GM18868 (cell line): ENCODE measurements at regions not wholly inside any gene's neighbourhood (a gene's known extent, or its start where the extent isn't known, plus 50 kb on each side); places are given as distances from the start of the nearest gene placed in this dataset.

Experiments
- ATAC-seq: cut with Tn5 transposase; IDR thresholded peaks from one replicate; pipeline ENCODE4 v1.9.1; 2021; ENCODE audit warnings: mild to moderate bottlenecking, moderate library complexity; ENCODE audit not compliant: unreplicated experiment

- peak; percentile 99 for ATAC-seq
These were observed 73.9 kb upstream of the SLC10A2 start for GRCh38 chr13:103140001-103140671.

DNA sequence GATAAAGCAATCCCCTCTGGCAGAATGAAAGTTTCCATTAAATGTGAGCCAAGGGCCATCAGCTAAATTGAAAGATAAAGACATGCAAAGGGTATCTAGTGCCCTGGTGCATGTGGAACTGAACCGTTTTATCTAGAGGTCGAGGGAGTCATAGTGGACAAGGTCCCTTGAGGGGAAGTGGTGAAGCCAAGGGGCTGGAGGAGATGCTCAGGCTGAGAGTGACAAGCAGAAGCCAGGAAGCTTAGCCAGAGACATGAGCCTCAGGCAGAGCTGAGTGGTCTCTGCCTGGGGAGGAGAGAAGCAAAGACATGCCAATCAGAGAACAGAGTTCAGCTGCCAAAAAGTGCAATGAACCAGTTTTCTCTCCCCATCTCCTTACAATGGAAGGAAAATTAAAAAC lies 68.1 kb upstream of the SLC10A2 start:
- no peak for ATAC-seq

DNA sequence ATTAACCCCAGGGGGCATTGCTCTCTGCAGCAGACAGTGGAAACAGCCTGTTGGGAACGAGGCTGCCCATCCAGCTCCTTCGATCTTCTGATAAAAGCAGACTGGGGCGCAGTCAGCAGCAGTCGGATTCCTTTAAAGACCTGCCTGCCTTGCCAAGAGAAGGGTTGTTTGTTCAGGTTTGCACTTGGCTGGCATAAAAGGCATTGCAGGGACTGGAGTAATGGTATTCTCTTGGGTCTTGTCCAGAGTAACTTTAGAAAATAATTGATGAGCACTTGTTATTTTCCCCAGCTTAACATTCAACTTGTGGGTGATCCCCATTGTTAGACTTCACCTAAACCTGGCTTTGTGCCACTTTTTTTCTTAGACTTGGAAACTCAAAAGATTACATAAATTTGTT lies 67.3 kb upstream of the SLC10A2 start:
- ATAC-seq: no peak

DNA sequence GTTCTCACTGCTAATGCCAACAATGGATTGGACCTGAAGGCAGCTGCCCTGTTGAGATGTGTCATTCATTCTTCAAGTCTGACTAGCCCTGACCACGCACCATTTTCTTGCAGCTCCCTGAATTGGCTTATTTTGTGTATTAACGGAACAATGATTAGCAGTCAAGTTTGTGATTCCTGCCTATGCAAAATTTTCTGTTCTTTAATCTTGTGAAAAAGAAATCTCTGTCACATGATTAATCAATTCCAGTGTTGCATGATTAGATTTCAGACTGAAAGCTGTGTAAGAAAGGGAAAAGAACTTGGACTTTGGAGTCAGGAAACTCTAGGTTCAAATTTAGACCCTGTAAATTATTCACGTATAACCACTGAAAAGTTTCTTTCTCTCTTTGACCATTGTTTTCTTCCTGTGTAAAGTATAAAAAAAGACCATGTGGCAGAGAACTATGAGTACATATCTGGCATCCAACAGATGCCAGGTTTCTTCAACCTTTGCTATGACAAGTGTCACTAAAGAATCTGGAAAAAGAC lies 64.5 kb upstream of the SLC10A2 start:
- peak; percentile 63 for ATAC-seq

GRCh38 chr13:103130146-103130545 lies 63.9 kb upstream of the SLC10A2 start:
- no peak for ATAC-seq
